ENCODE measurements at regions not wholly inside any gene's neighbourhood (a gene's known extent, or its start where the extent isn't known, plus 50 kb on each side); places are given as distances from the start of the nearest gene placed in this dataset.
"Not testable (repeated sequence)": the region's sequence is repeated elsewhere in the genome, so short reads cannot be mapped to it uniquely, and the experiment has no call there.

DNA sequence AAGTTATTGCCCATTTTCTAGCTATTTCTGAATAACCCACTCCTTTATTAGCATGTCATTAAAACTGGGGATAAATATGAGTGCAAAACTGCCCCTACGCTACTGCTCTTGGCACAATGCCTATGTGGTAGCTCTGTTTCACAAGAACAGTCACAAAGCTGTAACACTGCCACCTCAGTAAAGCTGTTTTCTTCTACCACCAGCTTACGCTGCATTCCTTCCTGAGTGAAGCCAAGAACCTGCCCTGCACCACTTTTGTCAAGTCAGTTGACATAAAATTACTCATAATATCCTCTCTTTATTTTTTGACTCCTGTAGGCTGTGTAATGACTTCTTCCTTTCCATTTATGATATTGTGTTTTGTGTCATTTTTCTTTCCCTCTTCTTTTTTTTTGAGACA lies 313.2 kb upstream of the PLGLB1 start:
- H3K4me3 ChIP-seq (ENCODE audit: low read length); ATAC-seq; H3K9me3 ChIP-seq (ENCODE audit: control insufficient read depth, low read length); H3K27ac ChIP-seq (ENCODE audit: low read length); H3K27me3 ChIP-seq (ENCODE audit: control insufficient read depth, insufficient read depth); intact Hi-C loops (cut with DNase I); DNase-seq; H3K4me1 ChIP-seq (ENCODE audit: control insufficient read depth, insufficient read depth, low read length): not testable (repeated sequence)
- 70% methylated on average over 2 of the region's 2 CpGs for WGBS

DNA sequence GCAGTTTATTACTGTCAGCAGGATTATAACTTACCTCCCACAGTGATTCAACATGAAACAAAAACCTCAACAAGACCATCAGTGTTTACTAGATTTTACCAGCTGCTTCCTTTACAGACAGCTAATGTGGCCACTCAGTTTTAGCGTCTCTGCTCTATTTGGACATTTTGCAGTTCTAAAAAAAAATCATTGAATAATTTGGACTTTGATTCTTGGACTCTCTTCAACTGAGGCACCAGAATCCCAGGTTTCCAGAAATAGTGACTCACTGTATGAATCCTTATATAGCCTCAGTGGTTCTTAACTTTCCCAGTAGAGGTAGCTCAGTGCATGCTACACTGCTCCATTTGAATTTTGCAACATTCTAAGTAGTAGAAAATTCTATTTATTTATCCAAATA lies 317.4 kb upstream of the PLGLB1 start:
- intact Hi-C loops (cut with DNase I); ATAC-seq: not testable (repeated sequence)
- WGBS = 27% methylated on average over 1 of the region's 1 CpG

DNA sequence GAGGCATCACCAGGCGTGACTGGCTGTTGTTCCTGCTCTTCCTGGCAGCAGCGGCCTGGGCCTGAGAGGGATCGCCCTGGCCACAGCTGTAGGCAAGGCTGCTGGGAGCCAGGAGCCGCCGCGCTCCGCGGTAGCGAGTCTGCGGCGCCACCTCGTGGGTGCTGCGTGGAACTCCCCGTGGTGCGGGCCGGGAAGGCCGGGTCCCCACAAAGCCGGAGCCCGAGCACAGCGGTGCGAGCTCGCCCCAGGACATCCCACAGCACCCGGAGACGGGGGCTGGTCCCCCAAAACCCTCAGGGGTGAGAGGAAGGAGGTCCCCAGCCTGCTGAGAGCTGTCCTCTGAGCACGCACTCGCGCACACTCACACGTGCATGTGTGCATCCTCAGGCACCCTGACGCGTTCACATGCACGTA lies 320.0 kb upstream of the PLGLB1 start:
- H3K27me3 ChIP-seq (ENCODE audit: control insufficient read depth, insufficient read depth); ATAC-seq; H3K4me3 ChIP-seq (ENCODE audit: low read length); H3K9me3 ChIP-seq (ENCODE audit: control insufficient read depth, low read length); intact Hi-C loops (cut with DNase I); H3K4me1 ChIP-seq (ENCODE audit: control insufficient read depth, insufficient read depth, low read length); H3K27ac ChIP-seq (ENCODE audit: low read length): not testable (repeated sequence)
- DNase-seq = peak; percentile 64 to 92 (median 92)
- WGBS = 18% methylated on average over 31 of the region's 31 CpGs

More for the DNA sequence above, 317.4 kb upstream of the PLGLB1 start:
- H3K4me3 ChIP-seq (ENCODE audit: low read length); H3K9me3 ChIP-seq (ENCODE audit: control insufficient read depth, low read length); H3K27ac ChIP-seq (ENCODE audit: low read length); DNase-seq; H3K27me3 ChIP-seq (ENCODE audit: control insufficient read depth, insufficient read depth); H3K4me1 ChIP-seq (ENCODE audit: control insufficient read depth, insufficient read depth, low read length): not testable (repeated sequence)

GRCh38 chr2:87342175-87342574 lies 320.5 kb upstream of the PLGLB1 start:
- peak in 1 of 3 donors; percentile 58 for DNase-seq
- H3K4me3 ChIP-seq (ENCODE audit: low read length); H3K27ac ChIP-seq (ENCODE audit: low read length); H3K27me3 ChIP-seq (ENCODE audit: control insufficient read depth, insufficient read depth); intact Hi-C loops (cut with DNase I); H3K9me3 ChIP-seq (ENCODE audit: control insufficient read depth, low read length); ATAC-seq; H3K4me1 ChIP-seq (ENCODE audit: control insufficient read depth, insufficient read depth, low read length): not testable (repeated sequence)
- WGBS = 88% methylated on average over 23 of the region's 24 CpGs

GRCh38 chr2:87343347-87343746 lies 321.7 kb upstream of the PLGLB1 start:
- intact Hi-C loops (cut with DNase I); H3K27me3 ChIP-seq (ENCODE audit: control insufficient read depth, insufficient read depth); H3K27ac ChIP-seq (ENCODE audit: low read length); H3K4me1 ChIP-seq (ENCODE audit: control insufficient read depth, insufficient read depth, low read length); H3K9me3 ChIP-seq (ENCODE audit: control insufficient read depth, low read length); ATAC-seq; H3K4me3 ChIP-seq (ENCODE audit: low read length); DNase-seq: not testable (repeated sequence)
- WGBS = 58% methylated on average over 5 of the region's 6 CpGs

- WGBS = 65% methylated on average over 12 of the region's 12 CpGs
- H3K27me3 ChIP-seq (ENCODE audit: control insufficient read depth, insufficient read depth); intact Hi-C loops (cut with DNase I); H3K4me1 ChIP-seq (ENCODE audit: control insufficient read depth, insufficient read depth, low read length); H3K4me3 ChIP-seq (ENCODE audit: low read length); ATAC-seq; H3K9me3 ChIP-seq (ENCODE audit: control insufficient read depth, low read length); DNase-seq; H3K27ac ChIP-seq (ENCODE audit: low read length): not testable (repeated sequence)
Observed at GRCh38 chr2:87345283-87345682, 323.6 kb upstream of the PLGLB1 start.

DNA sequence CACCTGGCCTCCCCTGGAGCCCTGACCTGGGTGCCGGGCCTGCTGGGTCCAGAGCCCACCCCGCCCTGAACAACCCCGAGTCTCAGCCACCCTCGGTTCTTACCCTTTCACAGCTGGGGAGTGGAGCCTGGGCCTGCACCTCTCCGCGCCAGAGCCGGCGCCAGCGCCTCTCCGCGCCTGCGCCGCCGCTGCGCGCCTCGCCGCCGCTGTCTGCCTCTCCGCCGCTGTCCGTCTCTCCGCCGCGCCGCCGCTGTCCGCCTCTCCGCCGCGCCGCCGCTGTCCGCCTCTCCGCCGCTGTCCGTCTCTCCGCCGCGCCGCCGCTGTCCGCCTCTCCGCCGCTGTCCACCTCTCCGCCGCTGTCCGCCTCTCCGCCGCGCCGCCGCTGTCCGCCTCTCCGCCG lies 326.9 kb upstream of the PLGLB1 start:
- H3K27me3 ChIP-seq (ENCODE audit: control insufficient read depth, insufficient read depth); H3K4me1 ChIP-seq (ENCODE audit: control insufficient read depth, insufficient read depth, low read length); ATAC-seq; H3K27ac ChIP-seq (ENCODE audit: low read length); H3K4me3 ChIP-seq (ENCODE audit: low read length); H3K9me3 ChIP-seq (ENCODE audit: control insufficient read depth, low read length); intact Hi-C loops (cut with DNase I): not testable (repeated sequence)
- 86% methylated on average over 50 of the region's 56 CpGs for WGBS
- DNase-seq = peak in 1 of 3 donors; percentile 46

- H3K9me3 ChIP-seq (ENCODE audit: control insufficient read depth, low read length); H3K27me3 ChIP-seq (ENCODE audit: control insufficient read depth, insufficient read depth); H3K27ac ChIP-seq (ENCODE audit: low read length); H3K4me1 ChIP-seq (ENCODE audit: control insufficient read depth, insufficient read depth, low read length); intact Hi-C loops (cut with DNase I); H3K4me3 ChIP-seq (ENCODE audit: low read length); ATAC-seq: not testable (repeated sequence)
- DNase-seq = peak in 1 of 3 donors; percentile 37
- 94% methylated on average over 51 of the region's 53 CpGs for WGBS
Observed at GRCh38 chr2:87349006-87349405, 327.4 kb upstream of the PLGLB1 start.

- H3K9me3 ChIP-seq (ENCODE audit: control insufficient read depth, low read length); intact Hi-C loops (cut with DNase I): not testable (repeated sequence)
- 92% methylated on average over 20 of the region's 21 CpGs for WGBS
Observed at GRCh38 chr2:87352178-87352934, 330.7 kb upstream of the PLGLB1 start.

DNA sequence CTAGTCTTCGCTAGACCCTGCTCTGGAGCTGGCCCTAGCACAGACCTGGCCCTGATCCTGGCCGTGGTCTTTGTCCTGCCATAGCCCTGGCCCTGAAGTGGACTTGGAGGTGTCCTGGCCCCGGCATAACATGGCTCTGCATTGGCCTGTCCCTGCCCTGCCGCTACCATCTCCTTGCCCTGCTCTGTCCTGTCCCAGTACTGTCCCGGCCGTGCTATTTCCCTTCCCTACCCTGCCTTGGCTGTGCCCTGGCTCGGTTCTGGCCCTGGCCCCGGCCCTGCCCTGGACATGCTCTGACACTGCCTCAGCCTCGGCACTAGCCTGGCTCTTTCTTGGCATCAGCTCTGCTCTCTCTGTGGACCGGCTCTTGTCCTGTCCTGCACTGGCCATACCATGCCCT lies 331.8 kb upstream of the PLGLB1 start:
- H3K4me1 ChIP-seq (ENCODE audit: control insufficient read depth, insufficient read depth, low read length); H3K4me3 ChIP-seq (ENCODE audit: low read length); DNase-seq; H3K27me3 ChIP-seq (ENCODE audit: control insufficient read depth, insufficient read depth); H3K27ac ChIP-seq (ENCODE audit: low read length); H3K9me3 ChIP-seq (ENCODE audit: control insufficient read depth, low read length); ATAC-seq; intact Hi-C loops (cut with DNase I): not testable (repeated sequence)
- 95% methylated on average over 6 of the region's 10 CpGs for WGBS

More at GRCh38 chr2:87352178-87352934, 330.7 kb upstream of the PLGLB1 start:
- not testable (repeated sequence) for H3K27me3 ChIP-seq (ENCODE audit: control insufficient read depth, insufficient read depth); ATAC-seq; H3K27ac ChIP-seq (ENCODE audit: low read length); H3K4me1 ChIP-seq (ENCODE audit: control insufficient read depth, insufficient read depth, low read length); H3K4me3 ChIP-seq (ENCODE audit: low read length)
- DNase-seq = peak in 1 of 3 donors; percentile 30

- H3K4me1 ChIP-seq (ENCODE audit: control insufficient read depth, insufficient read depth, low read length); ATAC-seq; H3K27me3 ChIP-seq (ENCODE audit: control insufficient read depth, insufficient read depth); DNase-seq; H3K27ac ChIP-seq (ENCODE audit: low read length); H3K4me3 ChIP-seq (ENCODE audit: low read length); intact Hi-C loops (cut with DNase I); H3K9me3 ChIP-seq (ENCODE audit: control insufficient read depth, low read length): not testable (repeated sequence)
- WGBS = 95% methylated on average over 5 of the region's 6 CpGs
Observed at GRCh38 chr2:87354102-87354501, 332.5 kb upstream of the PLGLB1 start.
